Activated CD8-positive, alpha-beta memory T cell treated with anti-CD3 and anti-CD28 coated beads, Interleukin-2, amount 10 ng/mL, durations not matched to agents 7 days and 5 days (primary cell): ENCODE measurements at regions not wholly inside any gene's neighbourhood (a gene's known extent, or its start where the extent isn't known, plus 50 kb on each side); places are given as distances from the start of the nearest gene placed in this dataset.
"Not testable (repeated sequence)": the region's sequence is repeated elsewhere in the genome, so short reads cannot be mapped to it uniquely, and the experiment has no call there.

ENCODE experiments used
- ATAC-seq: fragments of 150-1000 bp; cut with Tn5 transposase; one replicate; pipeline ENCODE4 v1.10.0; 2021; ENCODE audit warnings: moderate library complexity
- CTCF ChIA-PET: fragments of 350-600 bp; sonication (Branson Sonifier 250); formaldehyde crosslinking; loops from one replicate; lab custom pipeline; 2021; ENCODE audit warnings: antibody characterized with exemption; lab: Charles Lee
- DNase-seq: peaks from one replicate; pipeline ENCODE4 v3.0.0-alpha.2; 2020
- H3K27ac Mint-ChIP-seq: one replicate; pipeline ENCODE4 v1.8.0; 2021; ENCODE audit warnings: mild to moderate bottlenecking, mixed read lengths
- H3K27me3 Mint-ChIP-seq: one replicate; pipeline ENCODE4 v1.8.0; 2021; ENCODE audit warnings: mixed read lengths
- H3K36me3 Mint-ChIP-seq: one replicate; pipeline ENCODE4 v1.8.0; 2021; ENCODE audit warnings: mild to moderate bottlenecking, mixed read lengths
- H3K4me1 Mint-ChIP-seq: one replicate; pipeline ENCODE4 v1.8.0; 2021; ENCODE audit warnings: mixed read lengths
- H3K4me3 Mint-ChIP-seq: one replicate; pipeline ENCODE4 v1.8.0; 2021; ENCODE audit warnings: mild to moderate bottlenecking, moderate library complexity, mixed read lengths
- H3K9me3 Mint-ChIP-seq: one replicate; pipeline ENCODE4 v1.8.0; 2022; ENCODE audit warnings: low read depth, mixed read lengths

DNA sequence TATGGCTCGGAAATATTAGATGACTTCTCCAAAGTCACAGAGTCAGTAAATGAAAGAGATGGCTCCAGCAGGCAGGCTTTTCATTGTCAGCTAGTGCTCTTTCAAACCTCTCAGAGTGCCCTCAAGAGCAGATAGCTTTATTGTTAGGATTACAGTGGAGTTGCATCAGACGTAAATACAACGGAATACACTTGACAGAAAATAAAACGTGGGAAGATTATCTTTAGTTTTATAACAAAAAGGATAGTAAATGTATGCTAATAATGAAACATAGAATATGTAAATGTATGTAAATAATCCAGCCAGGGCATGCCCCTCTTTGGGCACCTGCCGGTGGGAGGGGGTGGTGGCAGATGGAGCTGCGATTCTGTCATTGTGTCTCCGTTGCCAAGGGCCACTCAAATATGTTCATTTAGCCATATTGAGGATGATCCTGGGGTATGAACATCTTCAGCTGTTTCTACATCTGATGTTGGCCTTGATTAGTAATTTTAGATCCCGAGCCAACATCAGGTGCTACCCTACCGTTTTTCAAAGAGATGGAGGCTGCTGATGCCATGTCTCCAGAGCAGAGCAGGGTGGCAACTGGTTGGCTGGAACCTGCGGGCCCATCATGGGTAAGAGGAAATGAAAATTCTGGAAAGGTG is 358.3 kb upstream of the SULF2 start:
- CTCF ChIA-PET = no interaction called here
- Mint-ChIP-seq H3K27me3 (no peaks in the 10 kb centered on the region), H3K27ac (no peak overlapping the region), H3K4me3 (no peak overlapping the region), H3K36me3 (no peaks in the 10 kb centered on the region), H3K4me1 (no peaks in the 10 kb centered on the region), H3K9me3 (no peaks in the 10 kb centered on the region)
- DNase-seq (no peak), ATAC-seq (no peak)

DNA sequence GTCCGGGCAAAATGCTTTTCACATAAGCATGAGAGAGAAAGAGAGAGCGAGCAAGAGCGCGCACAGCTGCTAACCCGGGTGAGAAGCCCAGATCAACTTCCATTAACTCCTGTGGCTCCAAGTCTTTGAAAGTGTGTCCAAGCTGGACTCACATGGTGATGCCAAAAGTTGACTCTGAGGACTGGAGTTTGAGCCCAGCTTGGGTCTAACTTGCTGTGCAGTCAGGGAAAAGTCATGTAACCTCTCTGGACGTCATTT is 357.2 kb upstream of the SULF2 start:
- no peaks in the 10 kb centered on the region for H3K9me3 Mint-ChIP-seq
- H3K4me3 Mint-ChIP-seq = no peak overlapping the region
- H3K27ac Mint-ChIP-seq = no peak overlapping the region
- DNase-seq (no peak), ATAC-seq (no peak)
- H3K27me3 Mint-ChIP-seq = no peaks in the 10 kb centered on the region
- H3K4me1 Mint-ChIP-seq = no peaks in the 10 kb centered on the region
- CTCF ChIA-PET = no interaction called here
- H3K36me3 Mint-ChIP-seq = no peaks in the 10 kb centered on the region

DNA sequence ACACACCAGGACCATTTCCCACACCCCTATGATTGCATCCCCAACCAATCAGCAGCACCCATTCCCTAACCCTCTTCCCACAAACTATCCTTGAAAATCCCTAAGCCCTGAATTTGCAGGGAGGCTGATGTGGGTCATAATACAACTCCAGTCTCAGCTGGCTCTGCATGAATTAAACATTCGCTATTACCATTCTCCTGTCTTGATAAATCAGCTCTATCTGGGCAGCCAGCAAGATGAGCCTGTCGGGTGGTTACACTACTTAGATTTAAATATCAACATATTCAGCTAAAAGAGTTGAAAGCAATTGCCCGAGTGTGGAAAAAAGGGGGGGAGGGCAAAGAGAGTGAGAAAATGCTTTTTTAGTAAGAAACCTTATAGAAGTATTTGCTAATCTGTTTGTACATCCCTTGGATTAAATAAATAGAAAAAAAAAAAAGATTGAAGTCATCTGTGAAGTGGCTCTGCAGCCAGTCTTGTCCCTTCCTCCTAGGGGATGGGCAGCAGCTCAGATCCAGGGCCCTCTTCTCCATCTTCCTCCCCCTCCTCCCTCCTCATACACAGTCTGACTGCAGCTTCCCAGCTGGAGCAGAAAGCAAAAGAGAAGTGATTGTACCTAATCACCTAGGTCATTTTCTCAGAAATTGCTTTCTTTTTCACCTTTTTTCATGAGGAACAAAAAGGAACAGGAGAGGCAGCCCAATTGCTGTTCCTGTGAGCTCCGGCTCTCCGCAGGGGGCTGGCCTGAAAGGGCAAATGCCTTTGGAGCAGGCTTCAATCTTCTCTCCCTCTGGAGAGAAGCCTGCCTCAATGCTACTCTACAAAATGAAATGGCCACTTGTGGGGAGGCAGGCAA is 356.6 kb upstream of the SULF2 start:
- Mint-ChIP-seq H3K27me3 (no peaks in the 10 kb centered on the region), H3K4me1 (no peaks in the 10 kb centered on the region), H3K36me3 (no peaks in the 10 kb centered on the region), H3K4me3 (no peak overlapping the region), H3K9me3 (no peaks in the 10 kb centered on the region), H3K27ac (no peak overlapping the region)
- DNase-seq (no peak), ATAC-seq (no peak)
- CTCF ChIA-PET = no interaction called here

DNA sequence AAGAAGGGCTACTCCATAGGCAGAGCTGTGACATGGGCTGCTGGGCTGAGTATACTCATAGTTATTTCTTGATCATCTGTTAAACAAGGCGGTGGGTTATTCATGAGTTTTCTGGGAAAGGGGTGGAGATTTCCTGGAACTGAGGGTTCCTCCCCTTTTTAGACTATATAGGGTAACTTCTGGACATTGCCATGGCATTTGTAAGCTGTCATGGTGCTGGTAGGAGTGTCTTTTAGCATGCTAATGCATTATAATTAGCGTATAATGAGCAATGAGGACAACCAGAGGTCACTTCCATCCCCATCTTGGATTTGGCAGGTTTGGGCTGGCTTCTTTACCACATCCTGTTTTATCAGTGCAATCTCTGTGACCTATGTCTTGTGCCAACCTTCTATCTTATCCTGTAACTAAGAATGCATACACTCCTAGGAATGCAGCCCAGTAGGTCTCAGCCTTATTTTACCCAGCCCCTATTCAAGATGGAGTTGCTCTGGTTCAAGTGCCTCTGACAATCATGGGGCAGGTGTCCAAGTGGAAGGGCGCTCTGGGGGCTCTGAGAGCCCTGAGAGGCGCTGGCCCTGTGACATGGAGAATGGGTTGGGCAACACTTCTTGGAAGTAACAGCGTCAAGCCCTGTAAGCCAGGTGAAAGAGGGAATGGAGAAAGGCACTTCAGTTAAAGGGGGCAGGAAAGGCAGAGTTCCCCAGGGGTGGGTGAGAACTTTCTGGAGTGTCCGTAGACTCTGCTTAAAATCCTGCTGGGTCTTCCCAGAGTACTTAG is 354.2 kb upstream of the SULF2 start:
- no peak overlapping the region for H3K27ac Mint-ChIP-seq
- no peak for ATAC-seq
- no peaks in the 10 kb centered on the region for H3K9me3 Mint-ChIP-seq
- DNase-seq = no peak
- no peaks in the 10 kb centered on the region for H3K36me3 Mint-ChIP-seq
- no peaks in the 10 kb centered on the region for H3K4me1 Mint-ChIP-seq
- no peaks in the 10 kb centered on the region for H3K27me3 Mint-ChIP-seq
- CTCF ChIA-PET = no interaction called here
- H3K4me3 Mint-ChIP-seq = no peak overlapping the region

DNA sequence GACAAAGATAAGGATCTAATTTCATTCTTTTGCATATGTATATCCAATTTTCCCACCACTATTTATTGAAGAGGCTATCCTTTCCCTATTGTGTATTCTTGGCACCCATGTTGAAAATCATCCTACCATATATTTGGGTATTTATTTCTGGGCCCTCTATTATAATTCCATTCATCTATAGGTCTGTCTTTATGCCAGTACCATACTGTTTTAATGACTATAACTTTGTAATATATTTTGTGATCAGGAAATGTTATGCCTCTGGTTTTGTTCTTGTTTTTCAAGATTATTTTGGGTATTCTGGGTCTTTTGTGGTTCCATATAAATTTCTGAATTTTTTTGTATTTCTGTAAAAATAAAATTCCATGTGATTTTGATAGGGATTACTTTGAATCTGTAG is 347.6 kb upstream of the SULF2 start:
- ATAC-seq (no peak), DNase-seq (no peak)
- peaks cover 2% of the 10 kb centered on the region for H3K9me3 Mint-ChIP-seq
- no peak overlapping the region for H3K4me3 Mint-ChIP-seq
- H3K36me3 Mint-ChIP-seq = no peaks in the 10 kb centered on the region
- CTCF ChIA-PET = no interaction called here
- no peak overlapping the region for H3K27ac Mint-ChIP-seq
- no peaks in the 10 kb centered on the region for H3K4me1 Mint-ChIP-seq
- peaks cover 3% of the 10 kb centered on the region for H3K27me3 Mint-ChIP-seq

DNA sequence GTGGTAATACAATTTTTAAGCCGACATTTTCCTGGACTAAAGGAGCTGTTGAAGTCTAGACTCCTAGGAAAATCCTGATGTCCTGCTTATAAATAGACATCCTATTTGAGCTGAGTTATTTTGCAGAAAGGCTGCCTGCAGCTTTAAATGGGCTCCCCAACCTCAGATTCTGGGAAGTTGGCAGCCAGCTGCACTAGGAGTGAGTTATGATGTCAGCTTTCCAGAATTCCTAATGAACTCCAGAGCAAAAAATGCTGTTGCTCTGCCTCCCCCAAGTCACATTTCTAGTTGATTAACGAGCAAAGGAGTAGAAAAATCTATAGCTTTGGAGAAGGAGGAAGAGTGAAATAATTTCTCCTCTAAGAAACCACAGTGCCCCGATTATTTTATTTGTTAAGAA is 346.3 kb upstream of the SULF2 start:
- Mint-ChIP-seq H3K4me3 (no peak overlapping the region), H3K4me1 (no peaks in the 10 kb centered on the region), H3K27me3 (peaks cover 3% of the 10 kb centered on the region), H3K27ac (no peak overlapping the region), H3K36me3 (no peaks in the 10 kb centered on the region), H3K9me3 (peaks cover 2% of the 10 kb centered on the region)
- ATAC-seq (no peak), DNase-seq (no peak)
- CTCF ChIA-PET = no interaction called here

DNA sequence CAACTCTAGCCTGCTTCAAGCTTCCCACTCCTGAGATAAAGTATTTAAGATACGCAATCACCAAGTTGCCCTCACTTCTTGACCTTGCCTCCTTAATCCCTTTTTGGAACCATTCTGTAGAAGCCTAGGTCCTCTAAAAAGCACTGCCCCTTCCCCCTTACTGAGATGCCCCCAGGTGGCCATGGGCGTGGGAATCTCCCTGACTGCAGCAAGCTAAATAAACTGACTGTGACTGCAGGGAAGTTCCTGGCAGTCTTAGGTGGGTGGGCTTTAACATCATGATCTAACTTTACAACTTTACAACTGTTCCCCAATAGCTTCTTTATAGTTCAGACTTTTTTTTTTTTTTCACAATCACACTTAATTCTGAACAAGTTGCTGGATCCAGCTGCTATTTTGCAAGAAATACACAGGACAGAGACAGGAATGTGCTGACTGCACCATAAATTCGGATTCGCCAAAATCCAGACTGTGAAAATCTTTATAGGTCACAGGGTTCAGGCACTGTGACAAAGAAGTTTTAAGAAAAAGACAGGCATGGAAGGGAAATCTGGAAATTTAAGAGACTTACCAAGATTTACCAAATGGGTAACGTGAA is 344.2 kb upstream of the SULF2 start:
- Mint-ChIP-seq H3K4me3 (no peak overlapping the region), H3K4me1 (no peaks in the 10 kb centered on the region), H3K36me3 (no peaks in the 10 kb centered on the region), H3K27ac (no peak overlapping the region), H3K27me3 (peaks cover 3% of the 10 kb centered on the region), H3K9me3 (peaks cover 2% of the 10 kb centered on the region)
- ATAC-seq (no peak), DNase-seq (no peak)
- CTCF ChIA-PET = no interaction called here

DNA sequence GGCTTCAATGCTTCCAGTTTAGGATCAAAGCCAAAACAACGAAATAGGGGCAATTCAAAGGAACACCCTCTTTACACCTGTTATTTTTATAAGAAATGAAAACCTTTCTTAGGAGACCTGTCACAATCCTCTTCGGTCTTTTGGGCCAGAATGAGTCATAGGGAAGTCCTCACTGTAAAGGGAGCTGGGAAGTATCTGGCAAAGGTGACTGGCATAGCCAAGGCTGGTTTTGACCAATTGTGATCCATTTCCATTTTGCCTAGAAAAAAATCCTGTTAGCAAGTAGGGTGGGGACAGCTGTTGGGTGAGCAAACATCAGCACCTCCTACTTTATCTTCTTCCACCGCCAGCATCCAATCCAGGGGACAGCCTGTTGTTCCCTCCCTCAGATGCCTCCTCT is 343.2 kb upstream of the SULF2 start:
- no peak for ATAC-seq
- CTCF ChIA-PET = no interaction called here
- Mint-ChIP-seq H3K4me1 (no peaks in the 10 kb centered on the region), H3K9me3 (peaks cover 2% of the 10 kb centered on the region), H3K4me3 (no peak overlapping the region), H3K36me3 (no peaks in the 10 kb centered on the region), H3K27me3 (no peaks in the 10 kb centered on the region), H3K27ac (no peak overlapping the region)
- DNase-seq = no peak

DNA sequence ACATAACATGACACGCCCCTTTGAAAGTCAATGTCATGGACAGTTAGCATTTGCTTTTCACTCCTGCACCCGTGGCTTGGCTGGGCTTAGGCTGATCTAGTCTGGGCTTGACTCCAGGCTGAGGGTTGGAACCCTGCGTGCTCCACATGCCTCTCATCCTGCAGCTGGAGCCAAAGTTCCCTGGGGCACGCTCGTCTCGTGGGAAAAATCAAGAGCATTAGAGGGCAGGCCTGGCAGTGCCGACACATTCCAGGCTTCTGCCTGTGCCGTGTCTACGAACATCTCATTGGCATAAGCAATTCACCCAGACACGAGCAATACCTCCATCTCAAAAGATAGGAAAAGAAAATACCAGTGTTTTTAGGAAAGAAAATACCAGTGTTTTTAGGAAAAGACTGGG is 342.7 kb upstream of the SULF2 start:
- ATAC-seq, CTCF ChIA-PET, DNase-seq, H3K4me3 Mint-ChIP-seq, H3K9me3 Mint-ChIP-seq, H3K27me3 Mint-ChIP-seq, H3K27ac Mint-ChIP-seq, H3K4me1 Mint-ChIP-seq, H3K36me3 Mint-ChIP-seq: not testable (repeated sequence)

DNA sequence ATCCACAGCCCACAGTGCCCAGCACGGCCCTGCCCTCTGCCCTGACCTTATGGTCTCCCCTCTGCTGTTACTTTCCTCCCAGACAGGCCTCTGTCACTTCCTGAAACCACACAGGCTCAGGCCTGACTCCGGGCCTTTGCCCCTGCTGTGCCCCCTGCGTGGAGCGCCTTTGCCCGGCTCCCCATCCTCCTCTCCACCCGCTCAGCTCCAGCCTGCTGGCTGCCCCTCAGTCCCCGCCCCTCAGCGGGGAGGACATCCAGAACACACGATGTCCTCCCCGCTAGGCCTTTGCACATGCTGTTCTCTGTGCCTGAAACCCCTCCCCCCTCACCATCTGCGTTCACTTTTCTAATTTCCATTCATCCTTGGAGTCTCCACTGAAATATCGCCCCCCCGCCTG is 341.9 kb upstream of the SULF2 start:
- H3K4me1 Mint-ChIP-seq, H3K27ac Mint-ChIP-seq, H3K36me3 Mint-ChIP-seq, DNase-seq, H3K4me3 Mint-ChIP-seq, ATAC-seq, H3K9me3 Mint-ChIP-seq, CTCF ChIA-PET, H3K27me3 Mint-ChIP-seq: not testable (repeated sequence)

DNA sequence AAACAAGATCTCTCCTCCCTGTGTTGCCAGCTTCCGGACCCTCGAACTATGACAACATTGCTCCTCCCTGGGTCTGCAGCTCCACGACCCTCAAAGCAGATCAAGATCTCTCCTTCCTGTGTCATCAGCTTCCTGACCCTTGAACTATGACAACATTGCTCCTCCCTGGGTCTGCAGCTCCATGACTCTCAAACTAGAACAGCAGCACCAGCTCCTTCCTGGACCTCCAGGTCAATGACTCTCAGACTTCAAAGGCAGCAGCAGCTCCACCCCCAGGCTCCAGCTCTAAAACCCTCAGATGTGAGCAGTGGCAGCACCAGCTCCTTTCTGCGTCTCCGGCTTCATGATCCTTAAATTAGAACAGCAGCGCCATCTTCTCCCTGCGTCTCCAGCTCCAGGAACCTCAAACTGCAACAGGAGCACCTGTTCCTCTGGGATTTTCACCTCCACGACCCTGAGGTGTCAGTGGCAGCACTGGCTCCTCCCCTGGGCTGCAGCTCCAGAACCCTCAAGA is 341.0 kb upstream of the SULF2 start:
- no peak overlapping the region for H3K4me3 Mint-ChIP-seq
- CTCF ChIA-PET = no interaction called here

DNA sequence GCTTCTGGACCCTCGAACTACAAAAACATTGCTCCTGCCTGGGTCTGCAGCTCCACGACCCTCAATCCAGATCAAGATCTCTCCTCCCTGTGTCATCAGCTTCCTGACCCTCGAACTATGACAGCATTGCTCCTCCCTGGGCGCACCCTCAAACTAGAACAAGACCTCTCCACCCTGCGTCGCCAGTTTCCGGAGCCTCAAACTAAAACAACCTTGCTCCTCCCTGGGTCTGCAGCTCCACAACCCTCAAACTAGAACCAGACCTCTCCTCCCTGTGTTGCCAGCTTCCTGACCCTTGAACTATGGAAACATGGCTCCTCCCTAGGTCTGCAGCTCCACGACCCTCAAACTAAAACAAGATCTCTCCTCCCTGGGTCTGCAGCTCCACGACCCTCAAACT is 339.7 kb upstream of the SULF2 start:
- ATAC-seq (no peak), DNase-seq (no peak)
- H3K36me3 Mint-ChIP-seq = no peaks in the 10 kb centered on the region
- CTCF ChIA-PET = no interaction called here
- H3K27me3 Mint-ChIP-seq = no peaks in the 10 kb centered on the region
- H3K27ac Mint-ChIP-seq = no peak overlapping the region
- H3K4me3 Mint-ChIP-seq = no peak overlapping the region
- H3K4me1 Mint-ChIP-seq = no peaks in the 10 kb centered on the region
- H3K9me3 Mint-ChIP-seq = no peaks in the 10 kb centered on the region

More for the DNA sequence above, 341.0 kb upstream of the SULF2 start:
- Mint-ChIP-seq H3K4me1 (no peaks in the 10 kb centered on the region), H3K27ac (no peak overlapping the region), H3K9me3 (no peaks in the 10 kb centered on the region), H3K36me3 (no peaks in the 10 kb centered on the region), H3K27me3 (no peaks in the 10 kb centered on the region)
- no peak for ATAC-seq
- DNase-seq = no peak

DNA sequence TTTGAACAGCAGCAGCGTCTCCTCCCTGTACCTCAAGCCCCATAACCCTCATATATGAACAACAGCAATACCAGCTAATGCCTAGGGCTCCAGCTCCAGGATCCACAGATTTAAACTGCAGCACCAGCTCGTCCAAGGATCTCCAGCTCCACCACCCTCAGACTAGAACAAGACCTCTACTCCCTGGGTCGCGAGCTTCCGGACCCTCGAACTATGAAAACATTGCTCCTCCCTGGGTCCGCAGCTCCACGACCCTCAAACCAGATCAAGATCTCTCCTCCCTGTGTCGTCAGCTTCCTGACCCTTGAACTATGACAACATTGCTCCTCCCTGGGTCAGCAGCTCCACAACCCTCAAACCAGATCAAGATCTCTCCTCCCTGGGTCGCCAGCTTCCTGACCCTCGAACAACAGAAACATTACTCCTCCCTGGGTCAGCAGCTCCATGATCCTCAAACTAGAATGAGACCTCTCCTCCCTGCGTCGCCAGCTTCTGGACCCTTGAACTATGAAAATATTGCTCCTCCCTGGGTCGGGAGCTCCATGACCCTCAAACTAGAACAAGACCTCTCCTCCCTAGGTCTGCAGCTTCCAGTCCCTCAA is 339.0 kb upstream of the SULF2 start:
- Mint-ChIP-seq H3K27ac (no peak overlapping the region), H3K4me3 (no peak overlapping the region), H3K27me3 (no peaks in the 10 kb centered on the region), H3K4me1 (no peaks in the 10 kb centered on the region), H3K36me3 (no peaks in the 10 kb centered on the region), H3K9me3 (no peaks in the 10 kb centered on the region)
- DNase-seq (no peak), ATAC-seq (no peak)
- CTCF ChIA-PET = no interaction called here
